ENCODE measurements at regions not wholly inside any gene's neighbourhood (a gene's known extent, or its start where the extent isn't known, plus 50 kb on each side); places are given as distances from the start of the nearest gene placed in this dataset.

DNA sequence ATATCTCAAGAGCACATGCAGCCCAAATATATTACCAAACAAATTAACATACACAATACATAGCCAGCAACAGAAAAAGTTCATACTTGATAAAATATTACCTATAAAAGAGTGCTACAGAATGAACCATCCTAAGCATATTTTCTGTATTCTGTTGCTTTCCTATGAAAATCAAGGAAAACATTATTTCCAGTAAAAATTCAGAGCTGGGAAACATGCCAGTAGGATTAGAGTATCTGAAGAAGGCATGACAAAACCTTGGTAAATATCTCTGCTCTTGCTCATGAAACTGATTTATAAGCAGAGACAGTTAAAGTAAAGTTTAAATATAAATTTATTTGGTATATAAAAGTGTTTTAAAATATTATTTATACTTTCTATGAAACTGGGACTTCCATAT is 599.7 kb downstream of the ARAP2 start:
- H3K4me2 ChIP-seq (ENCODE audit: low read length) = no peak overlapping the region
- H3K36me3 ChIP-seq (ENCODE audit: control insufficient read depth, insufficient read depth, low read length) = no peaks in the 10 kb centered on the region
- no peaks in the 10 kb centered on the region for H3K9me3 ChIP-seq (ENCODE audit: control insufficient read depth, low read length)
- TF ChIP-seq, protein P1, sequence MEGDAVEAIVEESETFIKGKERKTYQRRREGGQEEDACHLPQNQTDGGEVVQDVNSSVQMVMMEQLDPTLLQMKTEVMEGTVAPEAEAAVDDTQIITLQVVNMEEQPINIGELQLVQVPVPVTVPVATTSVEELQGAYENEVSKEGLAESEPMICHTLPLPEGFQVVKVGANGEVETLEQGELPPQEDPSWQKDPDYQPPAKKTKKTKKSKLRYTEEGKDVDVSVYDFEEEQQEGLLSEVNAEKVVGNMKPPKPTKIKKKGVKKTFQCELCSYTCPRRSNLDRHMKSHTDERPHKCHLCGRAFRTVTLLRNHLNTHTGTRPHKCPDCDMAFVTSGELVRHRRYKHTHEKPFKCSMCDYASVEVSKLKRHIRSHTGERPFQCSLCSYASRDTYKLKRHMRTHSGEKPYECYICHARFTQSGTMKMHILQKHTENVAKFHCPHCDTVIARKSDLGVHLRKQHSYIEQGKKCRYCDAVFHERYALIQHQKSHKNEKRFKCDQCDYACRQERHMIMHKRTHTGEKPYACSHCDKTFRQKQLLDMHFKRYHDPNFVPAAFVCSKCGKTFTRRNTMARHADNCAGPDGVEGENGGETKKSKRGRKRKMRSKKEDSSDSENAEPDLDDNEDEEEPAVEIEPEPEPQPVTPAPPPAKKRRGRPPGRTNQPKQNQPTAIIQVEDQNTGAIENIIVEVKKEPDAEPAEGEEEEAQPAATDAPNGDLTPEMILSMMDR (IDR thresholded peaks at IDR 0.05) = no peak
- H3K79me2 ChIP-seq = no peaks in the 10 kb centered on the region
- no peak overlapping the region for H3K9ac ChIP-seq
- no peaks in the 10 kb centered on the region for H3K4me1 ChIP-seq
- H3K27ac ChIP-seq = no peak overlapping the region
- no peak overlapping the region for H3K4me3 ChIP-seq (ENCODE audit: low read depth, low read length)
- no peak overlapping the region for H2AFZ ChIP-seq
- H3K27me3 ChIP-seq (ENCODE audit: control insufficient read depth, insufficient read depth, low read length) = no peaks in the 10 kb centered on the region

DNA sequence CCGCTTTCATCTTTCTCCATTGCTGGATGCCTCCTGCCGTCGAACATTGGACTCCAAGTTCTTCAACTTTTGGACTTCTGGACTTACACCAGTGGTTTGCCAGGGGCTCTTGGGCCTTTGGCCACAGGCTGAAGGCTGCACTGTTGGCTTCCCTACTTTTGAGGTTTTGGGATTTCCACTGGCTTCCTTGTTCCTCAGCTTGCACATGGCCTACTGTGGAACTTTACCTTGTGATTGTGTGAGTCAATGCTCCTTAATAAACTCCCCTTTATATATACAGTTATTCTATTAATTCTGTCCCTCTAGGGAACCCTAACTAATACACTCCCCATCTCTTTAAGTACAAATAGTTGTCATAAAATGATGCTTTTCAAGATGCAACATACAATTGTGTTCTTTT is 595.3 kb downstream of the ARAP2 start:
- H3K27me3 ChIP-seq (ENCODE audit: control insufficient read depth, insufficient read depth, low read length) = no peaks in the 10 kb centered on the region
- no peaks in the 10 kb centered on the region for H3K36me3 ChIP-seq (ENCODE audit: control insufficient read depth, insufficient read depth, low read length)
- H3K9me3 ChIP-seq (ENCODE audit: control insufficient read depth, low read length) = no peaks in the 10 kb centered on the region
- no peak overlapping the region for H3K9ac ChIP-seq
- TF ChIP-seq, protein P1 (IDR thresholded peaks at IDR 0.05) = no peak
- H3K4me3 ChIP-seq (ENCODE audit: low read depth, low read length) = no peak overlapping the region
- H3K4me2 ChIP-seq (ENCODE audit: low read length) = no peak overlapping the region
- no peaks in the 10 kb centered on the region for H3K4me1 ChIP-seq
- no peak overlapping the region for H3K27ac ChIP-seq
- no peak overlapping the region for H2AFZ ChIP-seq
- H3K79me2 ChIP-seq = no peaks in the 10 kb centered on the region

GRCh38 chr4:35649778-35650177 is 594.5 kb downstream of the ARAP2 start:
- no peak overlapping the region for H3K27ac ChIP-seq
- TF ChIP-seq, protein P1 (IDR thresholded peaks at IDR 0.05) = no peak
- H3K79me2 ChIP-seq = no peaks in the 10 kb centered on the region
- H3K27me3 ChIP-seq (ENCODE audit: control insufficient read depth, insufficient read depth, low read length) = no peaks in the 10 kb centered on the region
- H3K9ac ChIP-seq = no peak overlapping the region
- H3K4me2 ChIP-seq (ENCODE audit: low read length) = no peak overlapping the region
- H3K4me3 ChIP-seq (ENCODE audit: low read depth, low read length) = no peak overlapping the region
- H2AFZ ChIP-seq = no peak overlapping the region
- H3K36me3 ChIP-seq (ENCODE audit: control insufficient read depth, insufficient read depth, low read length) = no peaks in the 10 kb centered on the region
- H3K4me1 ChIP-seq = no peaks in the 10 kb centered on the region
- no peaks in the 10 kb centered on the region for H3K9me3 ChIP-seq (ENCODE audit: control insufficient read depth, low read length)

DNA sequence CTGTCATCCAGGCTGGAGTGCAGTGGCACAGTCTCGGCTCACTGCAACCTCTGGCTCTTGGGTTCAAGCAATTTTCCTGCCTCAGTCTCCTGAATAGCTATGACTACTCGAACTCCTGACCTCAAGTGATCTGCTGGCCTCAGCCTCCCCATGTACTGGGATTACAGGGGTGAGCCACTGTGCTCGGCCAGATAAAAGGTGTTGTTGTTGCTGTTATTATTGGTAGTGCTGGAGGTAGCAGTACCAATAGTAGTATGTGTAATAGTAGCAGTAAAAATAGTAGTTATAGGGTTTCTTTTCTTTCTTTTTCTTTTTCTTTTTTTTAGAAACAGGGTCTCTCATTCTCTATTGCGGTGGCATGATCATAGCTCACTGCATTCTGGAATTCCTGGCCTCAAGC is 592.1 kb downstream of the ARAP2 start:
- TF ChIP-seq, protein P1 (IDR thresholded peaks at IDR 0.05) = no peak
- Histone ChIP-seq H3K9ac (no peak overlapping the region), H2AFZ (no peak overlapping the region), H3K4me1 (no peaks in the 10 kb centered on the region), H3K27ac (no peak overlapping the region), H3K27me3 (ENCODE audit: control insufficient read depth, insufficient read depth, low read length) (no peaks in the 10 kb centered on the region), H3K79me2 (no peaks in the 10 kb centered on the region), H3K4me2 (ENCODE audit: low read length) (no peak overlapping the region), H3K9me3 (ENCODE audit: control insufficient read depth, low read length) (no peaks in the 10 kb centered on the region), H3K36me3 (ENCODE audit: control insufficient read depth, insufficient read depth, low read length) (no peaks in the 10 kb centered on the region), H3K4me3 (ENCODE audit: low read depth, low read length) (no peak overlapping the region)

DNA sequence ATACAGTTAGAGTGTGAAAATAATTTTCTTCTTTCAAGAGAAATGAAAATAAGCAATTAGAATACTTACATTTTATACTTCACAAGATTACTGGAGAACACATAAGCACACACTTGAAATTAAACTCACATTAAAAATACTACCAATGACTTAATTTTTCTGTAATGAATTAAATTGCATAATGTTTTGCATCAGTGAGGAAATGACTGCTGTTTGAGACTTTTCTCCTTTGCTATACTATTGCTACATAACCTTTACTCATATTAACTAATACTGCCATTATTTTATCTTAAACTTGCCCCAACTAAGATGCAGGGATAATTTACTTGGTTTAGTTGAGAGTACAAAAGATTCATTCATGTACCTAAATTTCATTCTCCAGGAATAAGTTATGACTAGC is 590.9 kb downstream of the ARAP2 start:
- Histone ChIP-seq H3K36me3 (ENCODE audit: control insufficient read depth, insufficient read depth, low read length) (no peaks in the 10 kb centered on the region), H3K4me1 (no peaks in the 10 kb centered on the region), H3K9me3 (ENCODE audit: control insufficient read depth, low read length) (no peaks in the 10 kb centered on the region), H3K27me3 (ENCODE audit: control insufficient read depth, insufficient read depth, low read length) (no peaks in the 10 kb centered on the region), H3K79me2 (no peaks in the 10 kb centered on the region), H3K9ac (no peak overlapping the region), H3K4me2 (ENCODE audit: low read length) (no peak overlapping the region), H2AFZ (no peak overlapping the region), H3K4me3 (ENCODE audit: low read depth, low read length) (no peak overlapping the region), H3K27ac (no peak overlapping the region)
- TF ChIP-seq, protein P1 (IDR thresholded peaks at IDR 0.05) = no peak
